HG03469 (cell line): ENCODE measurements at regions not wholly inside any gene's neighbourhood (a gene's known extent, or its start where the extent isn't known, plus 50 kb on each side); places are given as distances from the start of the nearest gene placed in this dataset.
"Not testable (repeated sequence)": the region's sequence is repeated elsewhere in the genome, so short reads cannot be mapped to it uniquely, and the experiment has no call there.

Experiments used
- ATAC-seq: cut with Tn5 transposase; IDR thresholded peaks from one replicate; pipeline ENCODE4 v1.9.1; 2021; ENCODE audit warnings: mild to moderate bottlenecking, moderate library complexity, moderate number of reproducible peaks; ENCODE audit not compliant: unreplicated experiment

DNA sequence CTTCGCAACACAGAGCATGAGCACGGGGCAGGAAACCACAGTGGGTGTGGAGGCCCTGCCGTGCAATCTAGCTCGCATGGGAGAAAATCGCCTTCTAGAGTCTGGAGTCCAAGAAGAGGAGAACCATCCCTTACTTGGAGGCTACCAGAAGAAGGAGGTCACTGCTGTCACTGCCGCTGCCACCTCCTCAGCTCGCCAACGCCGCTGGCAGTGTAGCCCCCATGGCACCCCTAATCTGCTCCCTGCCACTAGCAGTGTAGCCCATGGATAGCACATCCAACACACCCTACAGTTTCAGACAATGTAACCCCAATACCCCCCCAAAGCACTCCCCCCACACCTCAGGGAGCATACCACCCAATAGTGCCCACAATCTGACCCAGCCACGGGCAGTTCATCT, 438.0 kb upstream of the ZNF337 start:
- no peak for ATAC-seq

DNA sequence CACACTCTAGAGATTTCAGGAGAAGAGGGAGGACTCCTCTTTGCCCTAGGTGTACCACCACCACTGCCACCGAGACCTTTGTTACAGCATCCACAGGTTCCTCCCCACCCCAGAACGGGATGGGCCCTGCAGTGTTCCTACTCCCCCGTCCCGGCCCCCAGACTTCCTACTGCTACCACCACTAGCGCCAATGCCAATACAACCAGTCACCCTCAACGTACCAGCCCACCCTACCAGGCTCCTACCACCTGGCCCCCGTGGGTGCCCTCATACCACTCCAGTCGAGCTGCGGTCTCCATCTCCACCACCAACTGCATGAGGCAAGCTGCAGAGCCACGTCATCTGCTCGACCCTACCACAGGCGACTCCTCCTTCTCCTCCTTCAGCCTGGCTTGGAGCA, 437.1 kb upstream of the ZNF337 start:
- not testable (repeated sequence) for ATAC-seq

DNA sequence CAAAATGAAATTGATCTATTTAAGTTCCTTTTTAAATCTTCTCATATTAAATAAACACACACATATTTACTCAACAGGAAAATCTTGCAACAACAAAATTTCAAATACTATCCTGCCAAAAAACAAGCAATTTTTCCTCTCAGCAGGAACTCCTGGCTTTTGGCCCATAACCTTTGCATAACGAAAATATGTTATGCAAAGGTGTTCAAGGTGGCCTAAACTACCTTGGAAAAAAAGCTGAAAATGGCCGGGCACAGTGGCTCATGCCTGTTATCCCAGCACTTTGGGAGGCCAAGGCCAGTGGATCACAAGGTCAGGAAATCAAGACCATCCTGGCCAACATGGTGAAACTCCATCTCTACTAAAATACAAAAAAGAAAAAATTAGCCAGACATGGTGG, 424.3 kb upstream of the ZNF337 start:
- ATAC-seq, result not testable (repeated sequence)

DNA sequence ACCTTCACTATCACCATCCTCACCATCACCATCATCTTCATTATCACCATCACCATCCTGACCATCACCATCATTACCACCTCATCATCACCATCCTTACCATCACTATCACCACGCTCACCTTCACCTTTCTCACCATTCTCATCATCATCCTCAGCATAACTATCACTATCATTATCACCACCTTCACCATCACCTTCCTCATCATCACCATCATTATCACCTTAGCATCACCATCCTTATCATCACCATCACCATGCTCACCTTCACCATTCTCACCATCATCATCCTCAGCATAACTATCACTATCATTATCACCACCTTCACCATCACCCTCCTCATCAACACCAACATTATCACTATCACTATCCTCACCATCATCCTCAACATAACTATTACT, 397.8 kb upstream of the ZNF337 start:
- ATAC-seq, result not testable (repeated sequence)

DNA sequence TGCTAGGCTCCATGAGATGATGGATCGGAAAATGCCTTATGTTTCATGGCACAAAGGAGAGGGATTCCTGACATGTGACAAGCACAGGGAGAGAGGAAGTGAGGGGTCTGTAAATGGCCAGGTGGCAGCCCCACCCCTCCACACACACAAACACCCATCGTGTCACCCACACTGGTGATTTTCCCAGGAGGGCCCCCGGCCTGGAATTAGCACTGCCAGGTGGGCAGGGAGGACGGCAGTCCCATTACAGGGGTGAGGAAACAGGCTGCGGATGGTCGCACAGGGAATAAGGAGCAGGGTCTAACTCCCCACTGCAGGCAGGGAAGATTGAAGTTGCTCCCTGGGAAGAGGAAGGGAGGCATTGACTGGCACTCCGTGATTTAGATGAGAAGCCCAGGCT, 395.3 kb upstream of the ZNF337 start:
- not testable (repeated sequence) for ATAC-seq

DNA sequence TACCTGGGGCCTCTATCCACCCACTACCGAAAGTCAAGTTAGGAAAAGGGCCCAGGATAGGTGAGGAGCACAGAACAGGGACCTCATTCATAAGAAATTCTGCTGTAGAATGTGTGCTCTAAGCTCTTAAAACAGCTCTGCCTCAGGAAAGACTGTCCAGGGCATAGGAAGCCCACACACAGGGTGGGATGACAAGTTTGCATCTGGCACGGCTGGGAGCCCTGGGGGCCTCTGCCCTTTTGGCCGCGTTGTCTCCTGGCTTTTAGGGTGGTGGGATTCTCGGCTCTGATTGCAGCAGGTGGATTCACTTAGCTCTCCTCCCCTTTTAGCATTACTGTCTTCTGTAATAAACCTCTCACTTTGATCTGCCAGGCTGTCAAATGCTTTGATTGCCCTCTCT, 389.5 kb upstream of the ZNF337 start:
- ATAC-seq, result not testable (repeated sequence)

DNA sequence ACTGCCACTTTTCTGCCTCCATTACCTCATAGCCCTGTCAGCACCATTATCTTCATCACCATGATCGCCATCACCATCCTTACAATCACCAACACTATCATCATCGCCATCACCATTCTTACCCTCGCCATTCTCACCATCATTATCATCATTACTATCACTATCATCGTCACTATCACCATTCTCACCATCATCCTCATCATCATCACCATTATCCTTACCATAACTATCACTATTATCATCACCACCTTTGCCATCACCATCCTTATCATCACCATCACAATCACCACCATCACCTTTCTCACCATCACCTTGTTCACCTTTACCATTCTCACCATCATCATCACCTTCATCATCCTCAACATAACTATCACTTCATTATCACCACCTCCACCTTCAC, 377.3 kb upstream of the ZNF337 start:
- ATAC-seq, result not testable (repeated sequence)

DNA sequence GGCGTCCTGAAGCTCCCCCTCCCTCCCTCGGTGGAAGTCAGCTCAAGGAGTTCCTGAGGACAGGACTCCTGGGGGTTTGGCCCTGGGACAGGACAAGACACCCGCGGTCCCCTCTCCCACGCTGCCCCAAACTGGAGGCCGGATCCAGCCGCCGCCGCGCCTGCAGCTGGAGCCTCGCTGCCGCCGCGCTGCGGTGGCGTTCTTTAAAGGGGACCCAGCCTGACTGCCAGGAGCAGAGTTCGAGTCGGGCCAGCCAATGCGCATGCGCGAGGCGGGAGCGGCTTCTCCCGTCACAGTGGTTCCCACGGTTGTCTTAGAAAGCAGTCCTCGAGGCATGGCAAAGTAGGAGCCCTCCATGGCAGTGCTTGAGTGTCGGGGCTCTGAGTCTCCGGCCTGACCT, 362.7 kb upstream of the ZNF337 start:
- ATAC-seq, result not testable (repeated sequence)

DNA sequence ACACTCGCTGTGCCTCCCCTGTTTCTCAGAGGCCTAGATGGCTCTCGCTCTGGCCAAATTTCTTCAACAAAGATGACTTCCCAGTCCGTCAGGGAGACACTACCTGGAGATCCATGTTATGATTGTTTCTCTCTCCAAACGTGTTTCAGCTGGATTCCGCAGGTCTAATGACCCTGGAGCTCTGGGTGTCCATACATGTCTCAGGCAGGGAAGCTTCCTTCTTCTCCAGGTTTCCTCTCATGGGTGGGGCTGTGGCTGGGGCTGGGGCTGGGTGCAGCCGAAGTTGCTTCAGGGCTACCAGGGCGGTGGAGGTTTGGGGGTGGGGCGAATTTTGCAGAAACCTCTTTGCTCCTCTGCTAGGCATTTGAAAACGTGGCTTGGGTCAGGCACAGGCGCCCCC, 361.8 kb upstream of the ZNF337 start:
- ATAC-seq, result not testable (repeated sequence)

DNA sequence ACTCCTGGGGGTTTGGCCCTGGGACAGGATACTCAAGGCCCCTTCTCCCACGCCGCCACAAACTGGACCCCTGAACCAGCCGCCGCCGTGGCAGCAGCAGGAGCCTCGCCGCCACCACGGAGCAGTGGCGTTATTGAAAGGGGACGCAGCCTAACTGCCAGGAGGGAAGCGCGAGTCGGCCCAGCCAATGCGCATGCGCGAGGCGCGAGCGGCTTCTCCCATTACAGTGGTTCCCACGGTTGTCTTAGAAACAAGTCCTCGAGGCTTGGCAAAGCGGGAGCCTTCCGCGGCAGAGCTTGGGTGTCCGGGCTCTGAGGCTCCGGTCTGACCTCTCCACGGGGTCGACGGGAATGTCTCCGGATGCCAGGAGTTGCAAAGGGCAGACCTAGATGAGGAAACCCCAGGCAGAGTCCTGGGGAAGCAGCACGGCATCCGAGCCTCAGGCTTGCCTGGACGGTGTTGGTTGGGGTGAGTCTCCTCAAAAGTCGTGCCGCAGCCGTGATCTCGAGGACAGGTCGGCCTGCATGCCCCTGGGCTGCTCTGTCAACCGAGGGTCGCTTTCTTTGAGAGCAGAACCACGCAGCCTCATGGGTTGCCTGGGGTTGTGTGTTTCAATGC, 360.6 kb upstream of the ZNF337 start:
- not testable (repeated sequence) for ATAC-seq

DNA sequence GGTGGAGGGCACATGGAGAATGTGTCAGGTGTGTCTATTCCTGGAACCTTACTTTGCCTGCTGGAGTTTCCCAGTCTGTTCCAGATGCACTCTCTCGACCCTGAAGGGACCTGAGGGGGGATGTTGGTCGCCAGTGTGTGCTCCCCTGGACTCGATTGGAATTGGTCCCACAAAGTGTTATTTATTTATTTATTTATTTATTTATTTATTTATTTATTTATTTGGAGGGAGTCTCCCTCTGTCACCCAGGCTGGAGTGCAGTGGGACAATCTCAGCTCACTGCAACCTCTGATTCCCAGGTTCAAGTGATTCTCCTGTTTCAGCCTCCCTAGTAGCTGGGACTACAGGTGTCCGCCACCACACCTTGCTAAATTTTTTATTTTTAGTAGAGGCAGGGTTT, 329.1 kb upstream of the ZNF337 start:
- ATAC-seq, result not testable (repeated sequence)

DNA sequence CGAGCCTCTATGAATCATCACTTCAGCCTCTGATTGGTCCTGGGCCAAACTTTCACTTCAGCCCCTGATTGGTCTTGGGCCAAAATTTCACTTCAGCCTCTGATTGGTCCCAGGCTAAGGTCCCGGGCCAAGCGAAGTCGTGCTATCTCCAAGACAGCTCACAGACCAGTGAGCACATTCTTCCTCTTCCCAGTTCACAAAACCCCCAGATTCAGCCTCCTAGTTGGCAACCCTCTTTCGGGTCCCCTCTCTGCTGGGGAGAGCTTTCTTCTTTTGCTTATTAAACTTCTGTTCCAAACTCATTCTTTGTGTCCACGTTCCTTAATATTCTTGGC, 314.3 kb upstream of the ZNF337 start:
- not testable (repeated sequence) for ATAC-seq

DNA sequence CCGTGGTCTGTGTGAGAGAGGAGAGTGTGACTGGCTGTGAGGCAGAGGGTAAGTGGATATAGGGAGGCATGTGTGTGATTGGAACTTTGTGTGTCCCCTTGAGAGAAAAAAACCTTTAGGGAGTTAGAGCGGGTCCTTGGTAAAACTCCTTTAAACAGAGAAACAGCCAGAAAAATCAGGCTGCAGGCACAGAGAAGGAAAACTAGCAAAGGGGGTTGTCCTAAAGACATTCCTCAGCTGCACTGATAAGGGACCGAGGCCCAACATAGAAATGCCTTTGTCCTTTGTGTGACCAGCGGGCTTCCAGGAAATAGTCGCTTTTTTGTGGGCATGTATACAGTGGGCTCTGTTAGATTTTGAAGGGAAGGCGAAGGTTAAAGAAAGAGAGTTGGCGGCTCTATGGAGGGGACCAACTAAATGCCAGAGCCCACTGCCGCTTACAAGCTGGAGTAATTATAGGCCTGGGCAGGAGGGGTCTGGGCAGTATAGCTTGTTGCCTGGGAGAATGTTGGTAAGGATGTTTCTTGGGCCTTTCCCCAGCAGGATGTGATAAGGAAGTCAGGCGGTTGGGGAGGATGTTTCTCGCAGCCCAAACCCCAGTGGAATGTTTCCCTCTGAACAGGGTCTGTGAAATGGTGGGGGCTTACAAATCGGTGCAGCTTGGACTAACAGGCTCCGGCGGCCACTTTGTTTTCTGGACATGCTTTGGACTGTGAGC, 313.7 kb upstream of the ZNF337 start:
- ATAC-seq, result not testable (repeated sequence)

DNA sequence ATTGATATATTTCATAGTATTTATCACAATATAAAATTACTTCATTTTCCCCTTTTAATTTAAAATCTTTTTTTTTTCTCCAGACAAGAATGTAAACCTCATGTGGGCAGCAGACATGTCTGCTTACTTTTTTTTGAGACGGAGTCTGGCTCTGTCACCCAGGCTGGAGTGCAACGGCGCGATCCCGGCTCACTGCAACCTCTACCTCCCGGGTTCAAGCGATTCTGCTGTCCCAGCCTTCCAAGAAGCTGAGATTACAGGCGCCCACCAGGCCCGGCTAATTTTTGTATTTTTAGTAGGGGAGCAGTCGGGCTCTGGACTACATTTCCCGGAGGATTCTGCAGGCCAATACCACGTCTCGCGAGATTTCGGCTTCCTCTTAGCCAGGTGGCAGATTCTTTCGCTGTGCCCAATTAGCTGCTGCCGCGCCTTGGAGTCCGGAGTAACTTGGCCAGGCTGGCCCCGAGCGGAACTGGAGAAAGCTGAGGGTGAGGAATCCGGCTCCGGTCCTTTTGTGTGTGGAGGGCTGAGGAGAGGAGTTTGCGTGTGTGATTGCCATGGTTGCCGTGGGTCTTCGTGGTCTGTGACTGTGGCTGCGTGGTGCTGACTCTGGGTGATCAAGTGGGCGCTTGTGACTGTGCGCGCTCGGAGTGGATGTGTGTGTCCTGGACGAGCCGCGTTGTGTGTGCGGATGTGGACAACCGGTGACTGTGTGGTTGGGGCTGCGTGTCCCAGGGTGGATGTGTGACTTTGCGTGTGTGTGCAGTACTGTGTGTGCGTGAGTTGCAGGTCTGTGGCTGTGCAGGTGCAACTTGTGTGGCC, 313.0 kb upstream of the ZNF337 start:
- ATAC-seq, result not testable (repeated sequence)

DNA sequence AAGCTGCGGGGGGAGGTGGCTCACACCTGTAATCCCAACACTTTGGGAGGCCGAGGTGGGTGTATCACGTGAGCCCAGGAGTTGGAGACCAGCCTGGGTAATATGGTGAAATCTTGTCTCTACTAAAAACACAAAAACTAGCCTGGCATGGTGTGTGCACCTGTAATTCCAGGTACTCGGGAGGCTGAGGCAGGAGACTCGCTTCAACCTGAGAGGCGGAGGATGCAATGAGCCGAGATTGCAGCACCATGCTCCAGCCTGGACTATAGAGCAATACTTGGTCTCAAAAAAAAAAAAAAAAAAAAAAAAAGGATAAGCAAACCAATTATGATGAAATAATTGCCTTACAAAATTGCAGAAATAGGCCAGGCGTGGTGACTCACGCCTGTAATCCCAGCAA, 311.4 kb upstream of the ZNF337 start:
- not testable (repeated sequence) for ATAC-seq

DNA sequence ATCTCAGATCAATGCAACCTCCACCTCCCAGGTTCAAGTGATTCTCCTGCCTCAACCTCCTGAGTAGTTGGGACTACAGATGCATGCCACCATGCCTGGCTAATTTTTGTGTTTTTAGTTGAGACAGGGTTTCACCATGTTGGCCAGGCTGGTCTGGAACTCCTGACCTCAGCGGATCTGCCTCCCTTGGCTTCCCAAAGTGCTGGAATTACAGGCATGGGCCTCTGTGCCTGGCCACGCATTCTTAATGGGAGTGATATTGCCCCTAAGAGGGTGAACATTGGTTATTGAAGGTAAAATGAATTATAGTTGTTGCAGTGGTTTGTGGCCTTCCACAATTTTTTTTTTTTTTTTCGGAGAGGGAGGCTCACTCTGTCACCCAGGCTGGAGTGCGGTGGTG, 309.5 kb upstream of the ZNF337 start:
- ATAC-seq, result not testable (repeated sequence)

DNA sequence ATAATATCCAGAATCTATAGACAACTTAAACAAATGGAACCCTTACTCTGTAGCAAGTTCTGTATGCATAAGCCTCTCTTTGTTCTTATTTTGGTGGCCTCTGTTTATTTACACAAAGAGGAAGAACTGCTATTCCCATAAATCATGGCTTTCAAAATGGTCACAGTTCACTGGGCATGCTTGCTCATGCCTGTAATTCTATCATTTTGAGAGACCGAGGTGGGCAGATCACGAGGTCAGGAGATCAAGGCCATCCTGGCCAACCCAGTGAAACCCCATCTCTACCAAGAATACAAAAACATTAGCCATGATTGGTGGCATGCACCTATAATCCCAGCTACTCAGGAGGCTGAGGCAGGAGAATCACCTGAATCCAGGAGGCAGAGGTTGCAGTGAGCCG, 307.3 kb upstream of the ZNF337 start:
- ATAC-seq, result not testable (repeated sequence)

DNA sequence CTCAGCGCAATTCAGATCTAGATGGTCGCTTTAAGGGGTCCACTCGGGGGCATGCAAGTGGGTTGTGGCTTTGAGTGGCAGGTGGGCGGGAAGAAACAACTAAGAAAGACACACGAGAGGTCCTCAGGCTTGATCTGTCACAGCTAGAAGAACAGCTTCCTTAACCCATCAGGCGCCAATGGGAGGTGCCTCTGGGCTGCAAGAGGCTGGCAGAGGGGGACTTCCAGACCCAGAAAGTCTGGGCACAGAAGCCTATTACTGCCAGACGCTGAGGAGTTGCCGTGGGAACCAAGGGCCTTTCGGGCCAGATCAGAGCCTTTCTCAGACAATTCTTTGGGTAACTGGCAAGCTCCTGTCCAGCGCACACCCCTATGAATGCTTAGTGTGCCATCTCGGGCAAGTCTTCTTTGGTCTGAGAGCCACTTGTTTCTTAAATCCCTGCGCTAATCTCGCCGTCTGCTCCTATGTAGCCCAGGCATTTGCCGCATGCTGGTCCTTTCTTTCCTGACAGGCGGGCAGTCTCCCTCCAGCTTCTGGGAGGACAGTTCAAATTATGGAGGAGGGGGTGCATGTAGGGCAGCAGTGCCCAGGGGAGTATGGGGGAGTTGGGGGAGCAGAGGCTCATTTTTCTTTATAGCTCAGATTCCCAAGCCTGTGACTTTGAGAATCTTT, 300.9 kb upstream of the ZNF337 start:
- not testable (repeated sequence) for ATAC-seq

DNA sequence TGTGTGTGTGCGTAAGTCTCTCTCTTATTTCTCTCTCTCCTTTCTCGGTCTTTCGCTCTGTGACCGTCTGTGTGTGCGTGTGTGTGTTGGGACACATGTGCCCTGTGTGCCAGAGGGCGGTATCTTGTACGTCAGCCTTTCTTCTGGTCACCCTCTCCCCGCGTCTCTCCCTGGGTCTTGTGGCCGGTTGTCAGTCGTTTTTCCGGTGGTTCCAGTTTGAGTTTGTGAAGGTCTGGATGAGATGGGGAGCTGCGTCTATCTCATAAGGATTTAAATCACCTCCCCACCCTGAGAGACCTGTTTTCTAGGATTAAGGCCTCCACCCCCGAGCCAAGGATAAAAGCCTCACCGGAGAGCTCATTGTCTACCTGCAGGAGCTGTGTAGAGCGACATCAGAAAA, 295.5 kb upstream of the ZNF337 start:
- ATAC-seq, result no peak

DNA sequence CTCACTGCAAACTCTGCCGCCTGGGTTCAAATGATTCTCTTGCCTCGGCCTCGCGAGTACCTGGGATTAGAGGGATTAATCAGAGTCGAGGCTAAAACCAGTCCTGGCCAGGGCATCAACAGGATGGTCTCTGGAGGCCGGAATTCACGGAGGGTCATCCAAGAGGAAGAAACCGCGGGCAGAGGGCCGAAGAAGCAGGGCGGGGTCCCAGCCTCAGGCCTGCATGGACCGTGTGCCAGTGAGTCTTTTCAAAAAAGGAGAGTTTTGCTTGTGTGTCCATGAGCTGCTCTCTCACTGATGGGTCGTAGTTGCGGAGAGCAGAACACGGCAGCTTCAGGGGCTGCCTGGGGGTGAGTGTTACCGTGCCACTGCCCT, 295.1 kb upstream of the ZNF337 start:
- no peak for ATAC-seq

DNA sequence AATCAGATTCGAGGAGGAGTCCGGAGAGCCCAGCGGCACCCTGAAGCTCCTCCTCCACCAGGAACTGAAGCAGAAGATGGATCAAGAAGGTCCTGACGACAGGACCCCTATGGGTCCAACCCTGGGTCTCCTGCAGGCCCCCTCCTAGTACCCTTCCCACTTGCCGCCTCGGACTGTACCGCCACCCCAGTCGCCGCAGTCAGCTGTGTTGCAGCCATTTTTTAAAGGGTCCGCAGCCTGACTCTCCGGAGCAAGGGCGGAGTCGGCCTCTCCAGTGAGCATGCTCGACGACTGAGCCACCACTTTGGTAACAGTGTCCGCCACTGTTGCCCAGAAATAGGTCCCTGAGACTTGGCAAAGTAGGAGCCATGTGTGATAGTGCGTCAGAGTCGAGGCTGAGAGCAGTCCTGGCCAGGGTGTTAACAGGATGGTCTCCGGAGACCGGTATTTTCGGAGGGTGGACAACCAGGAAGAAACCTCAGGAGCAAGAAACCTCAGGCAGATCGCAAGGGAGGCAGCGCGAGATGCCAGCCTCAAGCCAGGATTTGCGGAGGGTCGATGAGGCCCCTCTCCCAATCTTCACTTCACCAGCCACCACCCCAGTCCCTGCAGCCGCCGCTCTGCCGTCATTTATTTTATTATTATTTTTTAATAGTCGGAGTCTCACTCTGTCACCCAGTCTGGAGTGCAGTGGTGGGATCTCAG, 294.6 kb upstream of the ZNF337 start:
- no peak for ATAC-seq
